HepG2 (cell line): ENCODE measurements at regions not wholly inside any gene's neighbourhood (a gene's known extent, or its start where the extent isn't known, plus 50 kb on each side); places are given as distances from the start of the nearest gene placed in this dataset.

ENCODE experiments used
- EP300 ChIP-seq, 3 experiments: sonication (generic) in 1 of 3; formaldehyde crosslinking in 1 of 3; IDR thresholded peaks; 2 replicates each; pipeline versions ENCODE4 v1.5.1 to v1.6.1; 2011 to 2020; ENCODE audit warnings: low read depth in 2 of 3, low read length in 2 of 3, borderline replicate concordance in 1 of 3, improper control_type of control experiment in 1 of 3, mild to moderate bottlenecking in 1 of 3, missing genetic modification reagents in 1 of 3, moderate library complexity in 1 of 3
- ETV5 ChIP-seq: IDR thresholded peaks from 2 replicates; pipeline ENCODE4 v1.6.1; 2018; ENCODE audit warnings: missing biosample characterization, missing genetic modification reagents, inconsistent platforms, borderline replicate concordance
- HDAC2 ChIP-seq: sonication (generic); formaldehyde crosslinking; IDR thresholded peaks from 2 replicates; pipeline ENCODE4 v1.4.0; 2020; ENCODE audit warnings: missing genetic modification reagents
- HNRNPK ChIP-seq: fragments of 200-400 bp; formaldehyde crosslinking; IDR thresholded peaks from 2 replicates; pipeline ENCODE4 v1.6.1; 2018; ENCODE audit warnings: low read length, low read depth, moderate library complexity, mild to moderate bottlenecking; ENCODE audit not compliant: poor library complexity, severe bottlenecking
- HOMEZ ChIP-seq: IDR thresholded peaks from 2 replicates; pipeline ENCODE4 v1.6.1; 2016; ENCODE audit warnings: low read depth
- HOXD1 ChIP-seq: sonication (generic); formaldehyde crosslinking; IDR thresholded peaks from 2 replicates; pipeline ENCODE4 v1.5.0; 2020; ENCODE audit warnings: missing genetic modification reagents
- IKZF5 ChIP-seq: IDR thresholded peaks from 2 replicates; pipeline ENCODE4 v1.6.1; 2018; ENCODE audit warnings: missing genetic modification reagents, mild to moderate bottlenecking, missing compliant biosample characterization
- PHF21A ChIP-seq: sonication (generic); formaldehyde crosslinking; IDR thresholded peaks from 2 replicates; pipeline ENCODE4 v1.5.0; 2020; ENCODE audit warnings: mild to moderate bottlenecking, missing genetic modification reagents
- TBL1XR1 ChIP-seq: fragments of 150-350 bp; IDR thresholded peaks from 2 replicates; pipeline ENCODE4 v1.6.1; 2014; ENCODE audit warnings: borderline replicate concordance, low read length; ENCODE audit not compliant: partially characterized antibody
- TEAD3 ChIP-seq: optimal IDR thresholded peaks from 2 replicates; pipeline ENCODE3; 2016; ENCODE audit warnings: borderline replicate concordance
- ZBTB4 ChIP-seq: sonication (generic); formaldehyde crosslinking; IDR thresholded peaks from 2 replicates; pipeline ENCODE4 v1.4.0; 2020; ENCODE audit warnings: missing genetic modification reagents, mild to moderate bottlenecking, borderline replicate concordance
- ZFP91 ChIP-seq: sonication (generic); formaldehyde crosslinking; IDR thresholded peaks from 2 replicates; pipeline ENCODE4 v1.9.0; 2022; ENCODE audit warnings: missing genetic modification reagents, mild to moderate bottlenecking, borderline replicate concordance
- ZFYVE20 ChIP-seq: sonication (generic); formaldehyde crosslinking; IDR thresholded peaks from 2 replicates; pipeline ENCODE4 v1.8.0; 2023; ENCODE audit warnings: low read depth, mild to moderate bottlenecking, moderate library complexity, missing genetic modification reagents, borderline replicate concordance
- ZNF17 ChIP-seq: sonication (generic); formaldehyde crosslinking; IDR thresholded peaks from 2 replicates; pipeline ENCODE4 v1.5.0; 2020; ENCODE audit warnings: mild to moderate bottlenecking, missing genetic modification reagents
- ZNF513 ChIP-seq: sonication (generic); formaldehyde crosslinking; conservative IDR thresholded peaks from 2 replicates; pipeline ENCODE4 v1.5.0; 2020; ENCODE audit warnings: missing genetic modification reagents
- ZNF558 ChIP-seq: sonication (generic); formaldehyde crosslinking; IDR thresholded peaks from 2 replicates; pipeline ENCODE4 v1.9.0; 2022; ENCODE audit warnings: mild to moderate bottlenecking, missing genetic modification reagents, borderline replicate concordance
- ZNF570 ChIP-seq: sonication (generic); formaldehyde crosslinking; IDR thresholded peaks from 2 replicates; pipeline ENCODE4 v1.4.0; 2020; ENCODE audit warnings: mild to moderate bottlenecking, missing genetic modification reagents, borderline replicate concordance
- ZNF644 ChIP-seq: IDR thresholded peaks from 2 replicates; pipeline ENCODE4 v1.6.1; 2016; ENCODE audit warnings: low read depth
- ZNF761 ChIP-seq: sonication (generic); formaldehyde crosslinking; conservative IDR thresholded peaks from 2 replicates; pipeline ENCODE4 v1.4.0; 2020; ENCODE audit warnings: mild to moderate bottlenecking, missing genetic modification reagents
- ZNF780A ChIP-seq: sonication (generic); formaldehyde crosslinking; IDR thresholded peaks from 2 replicates; pipeline ENCODE4 v1.8.0; 2022; ENCODE audit warnings: mild to moderate bottlenecking, missing genetic modification reagents, moderate library complexity
- ZSCAN12 ChIP-seq: sonication (generic); formaldehyde crosslinking; IDR thresholded peaks from 2 replicates; pipeline ENCODE4 v1.9.0; 2021; ENCODE audit warnings: mild to moderate bottlenecking, missing genetic modification reagents

GRCh38 chr7:130996833-130997231 is 262.8 kb upstream of the KLF14 start (continued):
- TF ChIP-seq EP300 (IDR thresholded peaks at IDR 0.05; ENCODE audit: low read depth in 2 of 2, low read length in 2 of 2) (peak in 1 of 2 experiments; percentile 76; a peak in 2 of 4 replicates), EP300 (CRISPR knock-in tag; IDR thresholded peaks at IDR 0.05; ENCODE audit: borderline replicate concordance) (peak; percentile 79; the same call in 1 of the 2 replicates), ZSCAN12 (CRISPR knock-in tag) (no peak), TEAD3 (CRISPR knock-in tag) (peak; percentile 85), HNRNPK (no peak), ZFP91 (CRISPR knock-in tag) (peak; percentile 43; the same call in 1 of the 2 replicates), ZNF761 (CRISPR knock-in tag) (no peak), ZFYVE20 (CRISPR knock-in tag) (no peak), HOMEZ (CRISPR knock-in tag) (peak; percentile 59; the same call in 1 of the 2 replicates), ZNF17 (CRISPR knock-in tag) (no peak), ZNF780A (no peak), ETV5 (CRISPR knock-in tag) (peak; percentile 90), ZNF570 (CRISPR knock-in tag) (no peak), ZNF644 (peak; percentile 39; the same call in 1 of the 2 replicates), HOXD1 (no peak), TBL1XR1 (no peak), ZBTB4 (no peak), ZNF513 (CRISPR knock-in tag) (no peak), PHF21A (CRISPR knock-in tag) (no peak), IKZF5 (CRISPR knock-in tag) (peak; percentile 46; the same call in 1 of the 2 replicates), HDAC2 (CRISPR knock-in tag) (peak; percentile 78), ZNF558 (CRISPR knock-in tag) (no peak)
